ENCODE measurements at regions not wholly inside any gene's neighbourhood (a gene's known extent, or its start where the extent isn't known, plus 50 kb on each side); places are given as distances from the start of the nearest gene placed in this dataset.

- Histone ChIP-seq H3K9ac (ENCODE audit: control insufficient read depth, extremely low read depth, insufficient read depth, low read length) (no peak overlapping the region), H3K9me1 (ENCODE audit: control insufficient read depth, extremely low read depth, insufficient read depth, low read length) (no peaks in the 10 kb centered on the region), H3K4me1 (ENCODE audit: control insufficient read depth, extremely low read depth, insufficient read depth, low read length) (no peaks in the 10 kb centered on the region), H3K4me3 (ENCODE audit: control insufficient read depth in 2 of 3, extremely low read depth in 1 of 3, insufficient read depth in 2 of 3, low read depth in 1 of 3, low read length in 3 of 3) (no peak overlapping the region), H3K27me3 (ENCODE audit: control insufficient read depth, extremely low read depth, insufficient read depth, low read length) (no peaks in the 10 kb centered on the region), H3K4me2 (ENCODE audit: control insufficient read depth, extremely low read depth, insufficient read depth, low read depth, low read length) (no peak overlapping the region), H3K9me3 (ENCODE audit: control insufficient read depth, low read depth, low read length) (no peaks in the 10 kb centered on the region), H2AFZ (ENCODE audit: control insufficient read depth, low read length) (no peak overlapping the region), H3K36me3 (ENCODE audit: control insufficient read depth in 2 of 2, extremely low read depth in 1 of 2, insufficient read depth in 2 of 2, low read length in 2 of 2) (no peaks in the 10 kb centered on the region), H3K27ac (ENCODE audit: control insufficient read depth, insufficient read depth, low read length) (no peak overlapping the region), H3K79me2 (ENCODE audit: control insufficient read depth, insufficient read depth, low read length) (no peaks in the 10 kb centered on the region), H4K20me1 (ENCODE audit: control insufficient read depth, extremely low read depth, insufficient read depth, low read length) (no peaks in the 10 kb centered on the region)
- dilution Hi-C loops (cut with MboI; ENCODE audit: extremely low pct_ligation_motif_present, low sequenced_read_pairs), result no loop called here
- no peak for FAIRE-seq
- no peak for TF ChIP-seq EZH2 (IDR thresholded peaks at IDR 0.05; ENCODE audit: low read length)
- TF ChIP-seq CTCF (optimal IDR thresholded peaks at IDR 0.05 in 1 of 3, IDR thresholded peaks at IDR 0.05 in 1 of 3, conservative IDR thresholded peaks at IDR 0.05 in 1 of 3; ENCODE audit: extremely low read depth in 1 of 3, insufficient read depth in 2 of 3, low read length in 3 of 3), result no peak
- no peak for DNase-seq (ENCODE audit: low read depth, low spot score)
Measured at GRCh38 chrX:112440277-112440676, 239.5 kb downstream of the LHFPL1 start.

GRCh38 chrX:112424166-112424565 is 255.6 kb downstream of the LHFPL1 start:
- H2AFZ ChIP-seq (ENCODE audit: control insufficient read depth, low read length), result no peak overlapping the region
- no peak overlapping the region for H3K9ac ChIP-seq (ENCODE audit: control insufficient read depth, extremely low read depth, insufficient read depth, low read length)
- no peaks in the 10 kb centered on the region for H3K4me1 ChIP-seq (ENCODE audit: control insufficient read depth, extremely low read depth, insufficient read depth, low read length)
- no peaks in the 10 kb centered on the region for H3K36me3 ChIP-seq (ENCODE audit: control insufficient read depth in 2 of 2, extremely low read depth in 1 of 2, insufficient read depth in 2 of 2, low read length in 2 of 2)
- DNase-seq (ENCODE audit: low read depth, low spot score) (no peak), FAIRE-seq (no peak)
- H3K27ac ChIP-seq (ENCODE audit: control insufficient read depth, insufficient read depth, low read length), result no peak overlapping the region
- H3K9me1 ChIP-seq (ENCODE audit: control insufficient read depth, extremely low read depth, insufficient read depth, low read length), result no peaks in the 10 kb centered on the region
- no peak overlapping the region for H3K4me3 ChIP-seq (ENCODE audit: control insufficient read depth in 2 of 3, extremely low read depth in 1 of 3, insufficient read depth in 2 of 3, low read depth in 1 of 3, low read length in 3 of 3)
- dilution Hi-C loops (cut with MboI; ENCODE audit: extremely low pct_ligation_motif_present, low sequenced_read_pairs), result no loop called here
- H3K27me3 ChIP-seq (ENCODE audit: control insufficient read depth, extremely low read depth, insufficient read depth, low read length), result no peaks in the 10 kb centered on the region
- no peaks in the 10 kb centered on the region for H3K9me3 ChIP-seq (ENCODE audit: control insufficient read depth, low read depth, low read length)
- H4K20me1 ChIP-seq (ENCODE audit: control insufficient read depth, extremely low read depth, insufficient read depth, low read length), result no peaks in the 10 kb centered on the region
- TF ChIP-seq EZH2 (IDR thresholded peaks at IDR 0.05; ENCODE audit: low read length) (no peak), CTCF (optimal IDR thresholded peaks at IDR 0.05 in 1 of 3, IDR thresholded peaks at IDR 0.05 in 1 of 3, conservative IDR thresholded peaks at IDR 0.05 in 1 of 3; ENCODE audit: extremely low read depth in 1 of 3, insufficient read depth in 2 of 3, low read length in 3 of 3) (no peak)
- no peaks in the 10 kb centered on the region for H3K79me2 ChIP-seq (ENCODE audit: control insufficient read depth, insufficient read depth, low read length)
- H3K4me2 ChIP-seq (ENCODE audit: control insufficient read depth, extremely low read depth, insufficient read depth, low read depth, low read length), result no peak overlapping the region

All from keratinocyte (primary cell).